Lower lobe of right lung (tissue), 2 donors: ENCODE measurements at regions not wholly inside any gene's neighbourhood (a gene's known extent, or its start where the extent isn't known, plus 50 kb on each side); places are given as distances from the start of the nearest gene placed in this dataset.

Source experiments
- ATAC-seq, 2 donors: fragments of 200-7000 bp; cut with Tn5 transposase; one replicate each; pipeline ENCODE4 v1.9.1; 2020 to 2022; ENCODE audit warnings: mild to moderate bottlenecking in 2 of 2, moderate library complexity in 2 of 2
- DNase-seq: peaks from one replicate; pipeline ENCODE4 v3.0.0-alpha.2; 2020
- H3K27ac ChIP-seq: fragments of 200-600 bp; one replicate; pipeline ENCODE4 v1.8.0; 2022
- H3K27me3 ChIP-seq: fragments of 200-600 bp; one replicate; pipeline ENCODE4 v1.8.0; 2022; ENCODE audit warnings: low read depth
- H3K36me3 ChIP-seq: fragments of 200-600 bp; one replicate; pipeline ENCODE4 v1.8.0; 2022; ENCODE audit warnings: mild to moderate bottlenecking
- H3K4me1 ChIP-seq: fragments of 200-600 bp; one replicate; pipeline ENCODE4 v1.8.0; 2022
- H3K4me3 ChIP-seq: fragments of 200-600 bp; one replicate; pipeline ENCODE4 v1.8.0; 2022; ENCODE audit warnings: mild to moderate bottlenecking
- H3K9me3 ChIP-seq: fragments of 200-600 bp; one replicate; pipeline ENCODE4 v1.8.0; 2022
- intact Hi-C: fragments of 100-400 bp; cut with DNase I; formaldehyde crosslinking; loops from one replicate; pipeline ENCODE4 v1.11.0; 2022
- TF ChIP-seq, protein P1 (sequence below): fragments of 200-600 bp; IDR thresholded peaks from one replicate; pipeline ENCODE4 v1.8.0; 2022; ENCODE audit warnings: antibody characterized with exemption, mild to moderate bottlenecking
- donor health status: DM: no; HTN: yes; CAD: no; lungs with severe emphysema.

DNA sequence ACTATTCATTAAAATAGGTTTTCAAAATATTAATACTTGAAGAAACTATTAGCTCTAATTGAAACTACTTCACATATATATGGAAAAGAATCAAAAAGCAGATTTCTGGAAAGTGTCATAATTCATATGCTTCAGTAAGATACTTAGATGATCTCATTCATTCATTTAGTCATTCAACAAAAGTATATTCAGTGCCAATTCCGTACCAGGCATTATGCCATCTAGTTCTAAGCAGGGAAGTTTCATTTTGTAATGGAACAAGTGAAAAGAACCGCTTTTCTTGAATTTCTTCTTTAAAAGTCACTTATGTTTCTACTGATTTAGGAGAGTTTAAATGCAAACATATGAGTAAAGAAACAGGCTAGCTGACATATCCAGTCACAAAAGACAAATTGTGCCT lies 118.3 kb upstream of the FAM20A start:
- intact Hi-C loops, result no loop called here
- no peak for ATAC-seq

DNA sequence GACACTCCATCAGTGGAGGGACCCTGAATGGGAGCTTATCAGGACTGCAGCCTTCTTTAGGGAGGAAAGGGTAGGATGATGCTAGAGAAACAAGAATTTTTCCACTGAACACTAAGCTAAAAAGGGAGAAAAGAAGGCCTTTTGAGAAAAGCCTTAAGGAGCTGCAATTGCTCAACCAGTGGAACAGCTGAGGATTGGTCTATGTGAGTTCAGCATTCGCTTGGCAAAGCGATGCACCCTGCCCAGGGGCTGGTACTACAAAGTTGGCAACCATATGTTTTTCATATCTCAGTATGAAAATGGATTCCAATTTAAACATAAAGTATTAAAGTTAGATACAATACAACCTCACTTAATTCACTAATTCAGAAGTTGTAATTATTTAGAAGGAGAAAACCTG lies 117.8 kb upstream of the FAM20A start:
- no peaks in the 10 kb centered on the region for H3K9me3 ChIP-seq
- no peaks in the 10 kb centered on the region for H3K36me3 ChIP-seq
- H3K27me3 ChIP-seq, result no peaks in the 10 kb centered on the region
- ATAC-seq (no peak), DNase-seq (no peak)
- no peak overlapping the region for H3K27ac ChIP-seq
- TF ChIP-seq, protein P1, sequence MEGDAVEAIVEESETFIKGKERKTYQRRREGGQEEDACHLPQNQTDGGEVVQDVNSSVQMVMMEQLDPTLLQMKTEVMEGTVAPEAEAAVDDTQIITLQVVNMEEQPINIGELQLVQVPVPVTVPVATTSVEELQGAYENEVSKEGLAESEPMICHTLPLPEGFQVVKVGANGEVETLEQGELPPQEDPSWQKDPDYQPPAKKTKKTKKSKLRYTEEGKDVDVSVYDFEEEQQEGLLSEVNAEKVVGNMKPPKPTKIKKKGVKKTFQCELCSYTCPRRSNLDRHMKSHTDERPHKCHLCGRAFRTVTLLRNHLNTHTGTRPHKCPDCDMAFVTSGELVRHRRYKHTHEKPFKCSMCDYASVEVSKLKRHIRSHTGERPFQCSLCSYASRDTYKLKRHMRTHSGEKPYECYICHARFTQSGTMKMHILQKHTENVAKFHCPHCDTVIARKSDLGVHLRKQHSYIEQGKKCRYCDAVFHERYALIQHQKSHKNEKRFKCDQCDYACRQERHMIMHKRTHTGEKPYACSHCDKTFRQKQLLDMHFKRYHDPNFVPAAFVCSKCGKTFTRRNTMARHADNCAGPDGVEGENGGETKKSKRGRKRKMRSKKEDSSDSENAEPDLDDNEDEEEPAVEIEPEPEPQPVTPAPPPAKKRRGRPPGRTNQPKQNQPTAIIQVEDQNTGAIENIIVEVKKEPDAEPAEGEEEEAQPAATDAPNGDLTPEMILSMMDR, result no peak
- H3K4me1 ChIP-seq, result no peaks in the 10 kb centered on the region
- intact Hi-C loops, result no loop called here
- no peak overlapping the region for H3K4me3 ChIP-seq

More for the DNA sequence above, 118.3 kb upstream of the FAM20A start:
- no peaks in the 10 kb centered on the region for H3K9me3 ChIP-seq
- H3K27ac ChIP-seq, result no peak overlapping the region
- TF ChIP-seq, protein P1, result no peak
- no peaks in the 10 kb centered on the region for H3K4me1 ChIP-seq
- no peaks in the 10 kb centered on the region for H3K36me3 ChIP-seq
- no peak for DNase-seq
- H3K27me3 ChIP-seq, result no peaks in the 10 kb centered on the region
- no peak overlapping the region for H3K4me3 ChIP-seq

DNA sequence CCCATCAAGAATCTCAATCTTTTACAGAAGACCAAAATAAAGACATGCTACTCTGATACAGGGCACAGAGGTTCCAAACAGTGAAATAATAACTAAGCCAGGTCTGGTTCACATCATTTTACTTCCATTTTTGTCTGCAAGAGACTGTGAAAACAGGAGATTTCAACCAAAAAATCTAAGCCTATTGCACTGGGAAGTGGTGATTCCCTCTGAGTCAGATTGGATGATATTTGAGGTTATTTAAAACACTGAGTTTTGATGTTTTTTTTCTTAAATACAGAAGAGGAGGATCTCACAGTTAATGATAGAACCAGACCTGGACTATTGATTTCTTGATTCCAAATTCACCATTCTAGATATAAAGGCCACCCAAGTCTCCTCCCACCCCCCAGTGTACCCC lies 117.3 kb upstream of the FAM20A start:
- Histone ChIP-seq H3K4me1 (no peaks in the 10 kb centered on the region), H3K9me3 (no peaks in the 10 kb centered on the region), H3K4me3 (no peak overlapping the region), H3K36me3 (no peaks in the 10 kb centered on the region), H3K27ac (no peak overlapping the region), H3K27me3 (no peaks in the 10 kb centered on the region)
- ATAC-seq (no peak), DNase-seq (no peak)
- intact Hi-C loops, result no loop called here
- TF ChIP-seq, protein P1, result no peak

DNA sequence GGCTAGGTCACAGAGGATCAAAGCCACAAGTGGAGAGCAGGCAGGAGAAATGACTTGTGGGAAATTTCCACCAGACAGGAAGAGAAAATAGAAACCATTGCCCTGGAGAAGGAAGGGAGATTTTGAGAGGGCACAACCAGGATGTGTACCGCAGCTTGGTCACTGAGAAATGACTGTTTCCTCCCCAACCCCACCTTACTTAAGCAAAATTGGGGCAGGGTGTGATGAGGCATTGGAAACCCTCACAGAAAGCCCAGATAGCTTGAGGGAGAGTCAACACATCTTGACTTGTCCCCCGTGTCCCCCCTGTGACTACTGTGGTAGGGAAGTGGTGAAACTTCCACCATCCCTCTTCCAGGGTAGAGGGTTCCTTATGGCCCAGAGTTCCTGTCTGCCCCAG lies 113.5 kb upstream of the FAM20A start:
- no peak overlapping the region for H3K27ac ChIP-seq
- no peaks in the 10 kb centered on the region for H3K9me3 ChIP-seq
- no peaks in the 10 kb centered on the region for H3K36me3 ChIP-seq
- ATAC-seq (no peak), DNase-seq (no peak)
- no peaks in the 10 kb centered on the region for H3K4me1 ChIP-seq
- no peaks in the 10 kb centered on the region for H3K27me3 ChIP-seq
- intact Hi-C loops, result no loop called here
- TF ChIP-seq, protein P1, result no peak
- H3K4me3 ChIP-seq, result no peak overlapping the region

DNA sequence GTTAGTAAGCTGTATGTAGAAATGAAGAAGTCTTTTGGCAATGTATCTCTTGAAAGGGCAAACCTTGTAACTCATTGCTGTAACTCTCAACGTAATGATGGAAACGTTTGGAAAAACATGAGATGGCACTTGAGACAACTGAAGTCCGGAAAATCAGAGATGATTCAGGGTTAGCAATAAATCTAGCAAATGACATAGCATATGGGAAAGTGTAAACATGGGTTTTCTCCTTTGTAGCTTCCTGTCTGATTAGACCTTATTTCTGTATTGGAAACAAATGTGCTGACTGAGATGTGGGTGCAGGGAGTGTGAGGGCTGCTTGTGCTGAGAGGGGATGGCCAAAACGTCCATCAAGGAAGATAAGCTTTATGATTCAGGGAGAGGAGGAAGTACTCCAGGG lies 110.7 kb upstream of the FAM20A start:
- peaks cover 4% of the 10 kb centered on the region for H3K4me1 ChIP-seq
- intact Hi-C loops, result no loop called here
- TF ChIP-seq, protein P1, result no peak
- ATAC-seq (no peak), DNase-seq (no peak)
- no peaks in the 10 kb centered on the region for H3K9me3 ChIP-seq
- H3K27ac ChIP-seq, result no peak overlapping the region
- H3K27me3 ChIP-seq, result no peaks in the 10 kb centered on the region
- no peaks in the 10 kb centered on the region for H3K36me3 ChIP-seq
- H3K4me3 ChIP-seq, result no peak overlapping the region

DNA sequence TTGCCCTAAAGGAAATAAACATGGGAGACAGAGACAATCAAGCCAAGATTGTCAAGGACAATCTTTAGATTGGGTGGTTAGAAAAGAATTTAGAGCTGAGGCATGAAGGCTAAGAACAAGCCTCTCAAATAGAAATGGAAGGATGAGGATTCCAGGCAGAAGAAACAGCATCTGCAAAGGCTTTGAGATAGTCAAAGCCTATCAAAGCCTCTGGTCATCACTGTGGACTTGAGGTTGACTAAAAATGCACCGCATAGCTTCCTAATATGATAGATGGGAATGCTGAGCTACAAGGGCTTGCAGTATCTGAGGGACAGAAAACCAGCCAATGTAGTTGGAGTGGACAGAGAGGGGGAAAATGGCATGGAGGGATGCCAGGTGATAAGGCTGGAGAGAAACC lies 109.8 kb upstream of the FAM20A start:
- TF ChIP-seq, protein P1, result no peak
- no peaks in the 10 kb centered on the region for H3K9me3 ChIP-seq
- intact Hi-C loops, result no loop called here
- H3K4me1 ChIP-seq, result peaks cover 4% of the 10 kb centered on the region
- no peak overlapping the region for H3K27ac ChIP-seq
- no peak for DNase-seq
- no peak overlapping the region for H3K4me3 ChIP-seq
- H3K36me3 ChIP-seq, result no peaks in the 10 kb centered on the region
- ATAC-seq, result no peak
- no peaks in the 10 kb centered on the region for H3K27me3 ChIP-seq
